A204.1 (cell line): ENCODE measurements at regions not wholly inside any gene's neighbourhood (a gene's known extent, or its start where the extent isn't known, plus 50 kb on each side); places are given as distances from the start of the nearest gene placed in this dataset.
"Not testable (repeated sequence)": the region's sequence is repeated elsewhere in the genome, so short reads cannot be mapped to it uniquely, and the experiment has no call there.

ENCODE experiments used
- FAIRE-seq: peaks from 2 replicates; lab custom pipeline; 2012; peaks lifted over from hg19 to GRCh38; lab: Jason Lieb, UNC

- FAIRE-seq: no peak
Measured at GRCh38 chr6:134603561-134603960, 285.6 kb upstream of the SGK1 start.

- FAIRE-seq: no peak
Measured at GRCh38 chr6:134602123-134602522, 284.2 kb upstream of the SGK1 start.

- no peak for FAIRE-seq
Measured at GRCh38 chr6:134600671-134601070, 282.8 kb upstream of the SGK1 start.

GRCh38 chr6:134599079-134599478, 281.2 kb upstream of the SGK1 start:
- FAIRE-seq: no peak

GRCh38 chr6:134596191-134596590, 278.3 kb upstream of the SGK1 start:
- FAIRE-seq: no peak

GRCh38 chr6:134594881-134595280, 277.0 kb upstream of the SGK1 start:
- no peak for FAIRE-seq

- no peak for FAIRE-seq
Measured at GRCh38 chr6:134593887-134594286, 276.0 kb upstream of the SGK1 start.

- FAIRE-seq: no peak
Measured at GRCh38 chr6:134593442-134593841, 275.5 kb upstream of the SGK1 start.

- FAIRE-seq: no peak
Measured at GRCh38 chr6:134593024-134593423, 275.1 kb upstream of the SGK1 start.

- FAIRE-seq: no peak
Measured at GRCh38 chr6:134590449-134590848, 272.5 kb upstream of the SGK1 start.

GRCh38 chr6:134590004-134590403, 272.1 kb upstream of the SGK1 start:
- no peak for FAIRE-seq

- no peak for FAIRE-seq
Measured at GRCh38 chr6:134589512-134589911, 271.6 kb upstream of the SGK1 start.

GRCh38 chr6:134588267-134588666, 270.4 kb upstream of the SGK1 start:
- no peak for FAIRE-seq

GRCh38 chr6:134585517-134585873, 267.6 kb upstream of the SGK1 start:
- FAIRE-seq: no peak

GRCh38 chr6:134584847-134585516, 267.1 kb upstream of the SGK1 start:
- no peak for FAIRE-seq

- FAIRE-seq: no peak
Measured at GRCh38 chr6:134577998-134578397, 260.1 kb upstream of the SGK1 start.

- FAIRE-seq: no peak
Measured at GRCh38 chr6:134575221-134575620, 257.3 kb upstream of the SGK1 start.

GRCh38 chr6:134574491-134574890, 256.6 kb upstream of the SGK1 start:
- FAIRE-seq: no peak

GRCh38 chr6:134569996-134570395, 252.1 kb upstream of the SGK1 start:
- not testable (repeated sequence) for FAIRE-seq

GRCh38 chr6:134564705-134565104, 246.8 kb upstream of the SGK1 start:
- no peak for FAIRE-seq

- FAIRE-seq: no peak
Measured at GRCh38 chr6:134560019-134560418, 242.1 kb upstream of the SGK1 start.

GRCh38 chr6:134557509-134557908, 239.6 kb upstream of the SGK1 start:
- FAIRE-seq: no peak

- FAIRE-seq: no peak
Measured at GRCh38 chr6:134555672-134556071, 237.8 kb upstream of the SGK1 start.

GRCh38 chr6:134553936-134554335, 236.0 kb upstream of the SGK1 start:
- FAIRE-seq: no peak
